GM13977 (cell line): ENCODE measurements at regions not wholly inside any gene's neighbourhood (a gene's known extent, or its start where the extent isn't known, plus 50 kb on each side); places are given as distances from the start of the nearest gene placed in this dataset.

Experiments used
- DNase-seq: peaks from one replicate; pipeline ENCODE4 v3.0.0; 2012; ENCODE audit warnings: low spot score
- CTCF ChIP-seq: IDR thresholded peaks from 2 replicates; pipeline ENCODE4 v1.5.1; 2012; ENCODE audit warnings: mild to moderate bottlenecking, control low read depth; ENCODE audit not compliant: insufficient read depth; ENCODE audit errors: extremely low read depth, missing control alignments
- in situ Hi-C: fragments of 300-500 bp; cut with MboI; formaldehyde crosslinking; loops from one replicate; pipeline ENCODE4 v1.12.0; 2022; ENCODE audit warnings: low sequenced_read_pairs, low pct_unique_long_range_greater_than_20kb, mixed read lengths, inconsistent platforms; ENCODE audit not compliant: unreplicated experiment

- no peak for DNase-seq
- in situ Hi-C loops: no loop called here
- no peak for TF ChIP-seq CTCF
Measured at GRCh38 chr7:157481389-157481788, 144.6 kb downstream of the DNAJB6 start.

- no peak for TF ChIP-seq CTCF
- no peak for DNase-seq
- in situ Hi-C loops: no loop called here
Measured at GRCh38 chr7:157482025-157482424, 145.2 kb downstream of the DNAJB6 start.

- in situ Hi-C loops: no loop called here
- no peak for TF ChIP-seq CTCF
- DNase-seq: no peak
Measured at GRCh38 chr7:157482517-157483087, 145.8 kb downstream of the DNAJB6 start.

- in situ Hi-C loops: no loop called here
- no peak for TF ChIP-seq CTCF
Measured at GRCh38 chr7:157483515-157483914, 146.7 kb downstream of the DNAJB6 start.

GRCh38 chr7:157483971-157484410 lies 147.2 kb downstream of the DNAJB6 start:
- in situ Hi-C loops: no loop called here
- TF ChIP-seq CTCF: no peak
- DNase-seq: no peak

More at GRCh38 chr7:157483515-157483914, 146.7 kb downstream of the DNAJB6 start:
- no peak for DNase-seq

- no peak for TF ChIP-seq CTCF
- in situ Hi-C loops: no loop called here
- no peak for DNase-seq
Measured at GRCh38 chr7:157484411-157485081, 147.7 kb downstream of the DNAJB6 start.
